ENCODE measurements at regions not wholly inside any gene's neighbourhood (a gene's known extent, or its start where the extent isn't known, plus 50 kb on each side); places are given as distances from the start of the nearest gene placed in this dataset.

GRCh38 chr2:12807907-12808810 is 91.4 kb downstream of the TRIB2 start:
- no peak for FAIRE-seq
- no peak for TF ChIP-seq CTCF (IDR thresholded peaks at IDR 0.05; ENCODE audit: insufficient read depth, missing control alignments)
- DNase-seq (ENCODE audit: insufficient read length, low spot score): no peak

- DNase-seq (ENCODE audit: insufficient read length, low spot score): no peak
- FAIRE-seq: no peak
- TF ChIP-seq CTCF (IDR thresholded peaks at IDR 0.05; ENCODE audit: insufficient read depth, missing control alignments): no peak
These were observed 92.8 kb downstream of the TRIB2 start for GRCh38 chr2:12809526-12809925.

- TF ChIP-seq CTCF (IDR thresholded peaks at IDR 0.05; ENCODE audit: insufficient read depth, missing control alignments): no peak
- no peak for FAIRE-seq
- DNase-seq (ENCODE audit: insufficient read length, low spot score): no peak
These were observed 95.2 kb downstream of the TRIB2 start for GRCh38 chr2:12811916-12812315.

- no peak for FAIRE-seq
- DNase-seq (ENCODE audit: insufficient read length, low spot score): no peak
- TF ChIP-seq CTCF (IDR thresholded peaks at IDR 0.05; ENCODE audit: insufficient read depth, missing control alignments): no peak
These were observed 96.4 kb downstream of the TRIB2 start for GRCh38 chr2:12813166-12813565.

GRCh38 chr2:12816379-12817306 is 99.9 kb downstream of the TRIB2 start:
- DNase-seq (ENCODE audit: insufficient read length, low spot score): no peak
- FAIRE-seq: no peak
- no peak for TF ChIP-seq CTCF (IDR thresholded peaks at IDR 0.05; ENCODE audit: insufficient read depth, missing control alignments)

GRCh38 chr2:12817870-12818269 is 101.1 kb downstream of the TRIB2 start:
- no peak for TF ChIP-seq CTCF (IDR thresholded peaks at IDR 0.05; ENCODE audit: insufficient read depth, missing control alignments)
- DNase-seq (ENCODE audit: insufficient read length, low spot score) (no peak), FAIRE-seq (no peak)

Measured in D721Med (cell line).